Motor neuron (in vitro differentiated cells): ENCODE measurements at regions not wholly inside any gene's neighbourhood (a gene's known extent, or its start where the extent isn't known, plus 50 kb on each side); places are given as distances from the start of the nearest gene placed in this dataset.

ENCODE experiments used
- ATAC-seq, 8 experiments: fragments of 200-7000 bp; cut with Tn5 transposase; replicated peaks in 6 of 8; 2 replicates each; pipeline ENCODE4 v1.8.0; 2021; ENCODE audit warnings: mild to moderate bottlenecking in 8 of 8, moderate library complexity in 8 of 8
- H3K27ac ChIP-seq, 2 donors: fragments of 250-450 bp; sonication (Bioruptor Pico); 2 replicates each; pipeline ENCODE4 v1.9.0; 2021; ENCODE audit warnings: antibody characterized with exemption in 2 of 2, mild to moderate bottlenecking in 2 of 2, moderate library complexity in 1 of 2
- H3K4me1 ChIP-seq, 2 donors: fragments of 250-450 bp; sonication (Bioruptor Pico); replicated peaks in 1 of 2; 2 replicates each; pipeline ENCODE4 v1.6.1; 2021; ENCODE audit warnings: antibody characterized with exemption in 2 of 2, mild to moderate bottlenecking in 2 of 2, moderate library complexity in 1 of 2
- H3K4me3 ChIP-seq, 5 donors: fragments of 250-450 bp; sonication (Bioruptor Pico); 2 replicates each; pipeline ENCODE4 v1.9.0; 2021; ENCODE audit warnings: antibody characterized with exemption in 5 of 5, mild to moderate bottlenecking in 5 of 5, moderate library complexity in 4 of 5
- WGBS, 10 experiments: fragments of 450-650 bp; shearing (Covaris generic); methylation state at CpG; one replicate each; pipeline ENCODE4 v1.0.0; 2022; 5-methylcytosine and 5-hydroxymethylcytosine counted together
- in situ Hi-C, 9 experiments: fragments of 400-800 bp; cut with MboI; loops; one replicate each; pipeline ENCODE4 v1.15.0; 2021; ENCODE audit warnings: low sequenced_read_pairs in 9 of 9, low pct_unique_long_range_greater_than_20kb in 2 of 9; ENCODE audit not compliant: unreplicated experiment in 9 of 9

DNA sequence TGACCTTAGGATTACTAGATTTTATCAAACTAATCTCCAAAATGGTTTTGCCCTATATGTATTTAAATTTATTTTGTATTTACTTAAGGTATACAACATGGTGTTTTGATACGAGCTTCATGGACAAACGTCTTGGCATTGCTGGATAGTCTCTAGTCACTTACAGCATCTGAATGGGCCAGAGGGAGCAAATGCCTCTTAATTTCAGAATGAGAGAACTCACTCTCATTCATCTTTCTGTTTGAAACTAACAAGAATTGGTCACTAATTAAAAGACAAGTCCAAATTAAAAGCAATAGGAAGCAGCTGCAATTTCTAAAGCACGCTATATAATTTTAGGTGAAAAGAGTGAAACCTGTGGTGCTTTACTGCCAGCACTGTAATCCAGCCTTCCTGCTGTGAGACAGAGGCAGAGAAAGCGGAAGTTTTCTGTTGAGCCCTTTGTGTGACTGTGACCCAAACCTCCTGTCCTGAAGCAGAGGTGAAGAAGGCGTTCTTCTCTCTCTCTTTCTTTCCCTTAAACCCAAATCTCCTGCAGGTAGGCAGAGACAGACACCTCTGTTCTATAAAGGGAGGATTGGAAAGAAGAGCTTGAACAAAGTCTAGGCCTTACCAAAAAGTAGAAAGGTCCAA, 184.6 kb upstream of the NAV3 start:
- Histone ChIP-seq H3K4me3 (no peak overlapping the region), H3K27ac (no peak overlapping the region), H3K4me1 (peaks cover 0 to 2% of the 10 kb centered on the region in 2 donors)
- in situ Hi-C loops, result no loop called here
- ATAC-seq, result no peak
- 60 to 100% (median 73%) methylated on average over 1 to 5 of the region's 5 CpGs; no CpG with 5 or more reads in 2 of the 10 experiments for WGBS, 10 experiments

DNA sequence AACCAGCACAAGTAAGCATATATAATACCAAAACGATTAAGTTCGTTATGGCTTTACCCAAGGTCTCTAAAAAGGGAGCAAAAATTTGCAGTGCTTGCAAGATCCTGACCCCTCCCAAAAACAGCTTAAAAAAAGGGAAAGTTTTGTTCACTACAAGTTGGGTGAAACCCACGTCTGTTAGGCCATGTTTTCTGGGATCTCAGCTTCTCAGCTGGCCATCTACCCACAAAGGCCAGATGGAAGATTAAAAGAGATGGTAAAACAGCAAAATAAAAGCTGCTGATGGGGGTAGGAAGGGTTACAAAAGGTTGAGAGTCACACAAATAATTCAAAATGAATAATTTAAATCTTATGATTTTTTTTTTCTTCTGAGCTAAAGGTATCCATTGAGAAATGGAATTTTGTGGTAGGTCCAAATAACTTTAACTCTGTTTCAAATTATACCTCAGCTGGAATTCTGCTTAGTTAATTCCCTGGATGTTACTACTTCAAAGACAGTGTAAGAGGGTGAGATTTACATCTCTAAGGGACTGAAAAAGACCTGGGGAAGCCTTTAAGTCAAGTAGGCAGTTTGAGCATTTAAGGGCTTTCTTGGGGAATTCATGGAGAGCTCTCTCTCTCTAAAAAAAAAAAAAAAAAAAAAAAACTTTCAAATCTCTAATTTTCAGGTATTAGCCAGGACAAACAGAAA, 185.6 kb upstream of the NAV3 start:
- ATAC-seq, result no peak
- 17 to 83% (median 60%) methylated on average over 1 to 3 of the region's 3 CpGs; no CpG with 5 or more reads in 1 of the 10 experiments for WGBS, 10 experiments
- Histone ChIP-seq H3K4me1 (peaks cover 0 to 2% of the 10 kb centered on the region in 2 donors), H3K4me3 (no peak overlapping the region), H3K27ac (no peak overlapping the region)
- in situ Hi-C loops, result no loop called here

- Histone ChIP-seq H3K27ac (no peak overlapping the region), H3K4me3 (no peak overlapping the region), H3K4me1 (peaks cover 0 to 8% of the 10 kb centered on the region in 2 donors)
- 60 to 100% (median 94%) methylated on average over 1 to 3 of the region's 3 CpGs; no CpG with 5 or more reads in 1 of the 10 experiments for WGBS, 10 experiments
- in situ Hi-C loops, result no loop called here
- ATAC-seq, result no peak
Measured at GRCh38 chr12:77642246-77642645, 188.4 kb upstream of the NAV3 start.

DNA sequence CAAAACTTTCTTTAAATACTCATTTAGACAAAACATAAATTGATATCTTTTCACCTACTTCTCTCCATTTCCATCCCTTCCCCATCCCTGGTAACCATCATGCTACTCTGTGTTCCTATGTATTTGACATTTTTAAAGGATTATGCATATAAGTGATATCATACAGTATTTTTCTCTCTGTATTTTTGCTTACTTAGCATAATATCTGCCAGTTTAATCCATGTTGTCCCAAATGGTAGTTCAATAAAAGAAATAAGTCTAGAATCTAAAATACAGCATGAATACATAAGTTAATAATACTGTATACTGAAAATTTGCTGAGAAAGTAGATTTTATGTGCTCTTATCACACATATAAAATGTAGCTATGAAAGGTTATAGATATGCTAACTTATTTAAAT, 190.3 kb upstream of the NAV3 start:
- H3K4me1 ChIP-seq, result peaks cover 0 to 8% of the 10 kb centered on the region in 2 donors
- in situ Hi-C loops, result no loop called here
- no peak overlapping the region for H3K27ac ChIP-seq
- ATAC-seq, result no peak
- no peak overlapping the region for H3K4me3 ChIP-seq

GRCh38 chr12:77630790-77631445, 199.8 kb upstream of the NAV3 start:
- peak in 5 of 8 experiments; percentile 47 to 67 (median 56) for ATAC-seq
- in situ Hi-C loops, result no loop called here
- WGBS, 10 experiments, result 0 to 100% (median 64%) methylated on average over 1 of the region's 1 CpG; no CpG with 5 or more reads in 1 of the 10 experiments
- Histone ChIP-seq H3K4me1 (peaks cover 10 to 11% of the 10 kb centered on the region in 2 donors), H3K4me3 (no peak overlapping the region), H3K27ac (peak overlapping the region in 1 of 2 donors; percentile 27)

DNA sequence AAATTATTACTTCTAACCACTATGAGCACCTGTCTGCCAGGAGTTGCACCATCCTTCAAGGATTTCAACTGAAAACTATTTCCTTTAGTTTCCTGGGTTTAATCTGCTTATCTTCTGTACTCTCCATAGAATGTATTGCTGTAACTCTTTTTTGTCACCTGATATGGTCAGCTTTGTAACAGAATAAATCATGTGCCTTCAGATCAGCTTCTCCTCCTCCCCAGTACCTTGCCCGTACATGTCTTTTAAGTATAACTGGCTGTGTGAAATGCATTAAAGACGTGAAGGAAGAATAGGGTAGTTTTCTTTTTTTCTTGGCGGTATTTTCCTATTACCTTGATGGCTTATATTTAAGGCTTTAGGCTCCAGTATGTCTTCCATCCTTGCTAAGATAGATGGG, 200.3 kb upstream of the NAV3 start:
- Histone ChIP-seq H3K4me3 (no peak overlapping the region), H3K27ac (peak overlapping the region in 1 of 2 donors; percentile 27), H3K4me1 (peaks cover 10 to 11% of the 10 kb centered on the region in 2 donors)
- WGBS, 10 experiments, result 67 to 100% (median 85%) methylated on average over 1 to 3 of the region's 3 CpGs
- ATAC-seq, result peak in 4 of 8 experiments; percentile 16 to 58 (median 45)
- in situ Hi-C loops, result no loop called here

DNA sequence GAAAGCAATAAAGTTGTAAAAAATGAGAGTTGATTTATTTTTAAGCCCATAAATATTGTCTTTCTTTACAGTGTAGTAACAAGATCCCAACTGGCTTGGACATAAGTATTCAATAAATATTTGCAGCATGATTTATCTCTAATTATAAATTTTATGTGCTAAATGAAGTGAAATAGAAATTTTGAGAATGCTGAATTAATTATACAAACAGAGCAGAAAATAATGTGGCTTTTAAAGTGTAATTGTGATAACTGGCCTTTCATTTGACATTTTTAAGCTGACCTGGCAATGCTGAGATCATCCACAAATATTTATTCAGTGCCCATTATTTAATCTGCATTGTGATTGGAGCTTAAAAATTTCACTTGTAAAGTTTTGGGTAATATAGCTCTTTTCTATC, 201.6 kb upstream of the NAV3 start:
- ATAC-seq, result no peak
- Histone ChIP-seq H3K4me1 (peaks cover 13 to 17% of the 10 kb centered on the region in 2 donors), H3K27ac (no peak overlapping the region), H3K4me3 (no peak overlapping the region)
- in situ Hi-C loops, result no loop called here

- Histone ChIP-seq H3K4me1 (peaks cover 14% of the 10 kb centered on the region in 2 donors), H3K4me3 (no peak overlapping the region), H3K27ac (no peak overlapping the region)
- in situ Hi-C loops, result no loop called here
- WGBS, 10 experiments, result 0 to 95% (median 75%) methylated on average over 2 to 3 of the region's 3 CpGs; no CpG with 5 or more reads in 1 of the 10 experiments
- peak in 1 of 8 experiments; percentile 69 for ATAC-seq
Measured at GRCh38 chr12:77625441-77625840, 205.3 kb upstream of the NAV3 start.

- 29 to 100% (median 33%) methylated on average over 1 to 3 of the region's 3 CpGs; no CpG with 5 or more reads in 1 of the 10 experiments for WGBS, 10 experiments
- in situ Hi-C loops, result no loop called here
- peak in 5 of 8 experiments; percentile 89 to 99 (median 97) for ATAC-seq
Measured at GRCh38 chr12:77619425-77619824, 211.3 kb upstream of the NAV3 start.

DNA sequence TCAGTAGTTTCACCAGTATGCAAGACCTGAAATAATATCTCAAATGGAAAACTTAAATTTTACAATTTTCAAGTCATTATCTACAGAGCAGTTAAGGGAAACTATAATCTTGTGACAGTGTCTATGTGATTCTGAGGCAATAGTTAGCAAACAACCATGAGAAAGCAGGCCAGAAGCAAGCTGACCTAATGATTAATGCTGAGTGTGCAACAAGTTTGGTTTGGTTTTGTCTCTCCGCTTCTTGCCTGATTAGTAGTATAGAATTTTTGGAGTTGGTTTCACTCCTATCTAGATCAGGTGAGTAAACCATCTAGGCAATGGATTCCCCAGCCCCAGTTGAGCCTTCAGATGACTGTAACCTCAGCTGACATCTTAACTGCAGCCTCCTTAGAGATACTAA, 212.9 kb upstream of the NAV3 start:
- Histone ChIP-seq H3K27ac (no peak overlapping the region), H3K4me1 (peaks cover 10 to 15% of the 10 kb centered on the region in 2 donors), H3K4me3 (no peak overlapping the region)
- in situ Hi-C loops, result no loop called here
- WGBS, 10 experiments, result 80 to 100% (median 100%) methylated on average over 1 of the region's 1 CpG; no CpG with 5 or more reads in 3 of the 10 experiments
- ATAC-seq, result no peak

More at GRCh38 chr12:77619425-77619824, 211.3 kb upstream of the NAV3 start:
- H3K27ac ChIP-seq, result no peak overlapping the region
- H3K4me3 ChIP-seq, result no peak overlapping the region
- peaks cover 18 to 21% of the 10 kb centered on the region in 2 donors for H3K4me1 ChIP-seq

DNA sequence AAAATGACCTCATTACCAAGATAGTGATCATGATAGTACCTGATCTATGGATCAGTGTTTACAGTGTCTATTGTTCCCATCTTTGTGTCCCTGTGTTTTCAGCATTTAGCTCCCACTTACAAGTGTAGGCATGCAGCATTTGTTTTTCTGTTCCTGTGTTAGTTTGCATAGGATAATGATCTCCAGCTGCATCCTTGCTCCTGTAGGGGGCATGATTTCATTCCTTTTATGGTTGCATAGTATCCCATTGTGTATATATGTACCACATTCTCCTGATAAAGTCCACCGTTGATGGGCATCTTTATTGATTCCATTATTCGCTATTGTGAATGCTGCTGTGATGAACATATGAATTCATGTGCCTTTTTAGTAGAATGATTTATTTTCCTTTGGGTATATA, 215.4 kb upstream of the NAV3 start:
- Histone ChIP-seq H3K4me3 (no peak overlapping the region), H3K27ac (no peak overlapping the region), H3K4me1 (peaks cover 13 to 31% of the 10 kb centered on the region in 2 donors)
- in situ Hi-C loops, result no loop called here
- peak in 2 of 8 experiments; percentile 63 to 77 for ATAC-seq
- 79 to 100% (median 92%) methylated on average over 1 to 2 of the region's 2 CpGs; no CpG with 5 or more reads in 1 of the 10 experiments for WGBS, 10 experiments

DNA sequence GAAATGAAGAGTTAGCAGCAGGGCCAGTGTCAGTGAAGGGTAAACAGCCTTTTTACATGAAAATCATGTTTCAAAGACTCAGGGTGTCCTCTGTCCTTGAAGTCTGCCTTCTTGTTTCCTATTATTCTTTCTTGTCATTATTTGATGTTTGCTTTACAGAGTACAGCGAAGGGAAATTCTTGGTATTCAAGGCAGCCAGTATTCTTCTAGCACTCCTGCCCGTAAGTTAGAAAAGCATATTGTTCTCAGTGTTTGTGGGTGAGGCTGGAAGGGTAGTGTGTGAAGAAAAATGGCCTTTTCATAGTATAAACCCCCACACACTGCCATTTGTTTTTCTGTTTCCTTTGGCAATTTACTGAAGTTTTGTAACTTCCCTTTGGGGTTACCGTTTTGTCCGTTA, 217.3 kb upstream of the NAV3 start:
- in situ Hi-C loops, result no loop called here
- peak overlapping the region in 1 of 2 donors; percentile 42 for H3K27ac ChIP-seq
- 0 to 100% (median 43%) methylated on average over 1 to 4 of the region's 4 CpGs; no CpG with 5 or more reads in 1 of the 10 experiments for WGBS, 10 experiments
- H3K4me1 ChIP-seq, result peaks cover 13 to 30% of the 10 kb centered on the region in 2 donors
- ATAC-seq, result peak in 5 of 8 experiments; percentile 86 to 96 (median 90)
- peak overlapping the region in 1 of 5 donors; percentile 10 for H3K4me3 ChIP-seq

- no peak for ATAC-seq
- 29 to 100% (median 82%) methylated on average over 1 to 2 of the region's 2 CpGs; no CpG with 5 or more reads in 4 of the 10 experiments for WGBS, 10 experiments
- in situ Hi-C loops, result no loop called here
Measured at GRCh38 chr12:77610446-77610845, 220.2 kb upstream of the NAV3 start.

More at GRCh38 chr12:77610446-77610845, 220.2 kb upstream of the NAV3 start:
- Histone ChIP-seq H3K4me3 (no peak overlapping the region), H3K27ac (no peak overlapping the region), H3K4me1 (peaks cover 13 to 31% of the 10 kb centered on the region in 2 donors)
